22Rv1 (cell line): ENCODE measurements at regions not wholly inside any gene's neighbourhood (a gene's known extent, or its start where the extent isn't known, plus 50 kb on each side); places are given as distances from the start of the nearest gene placed in this dataset.

Experiments
- CTCF ChIP-seq: fragments of 450-650 bp; IDR thresholded peaks from 2 replicates; pipeline ENCODE4 v1.5.1; 2017; ENCODE audit warnings: mild to moderate bottlenecking
- ZFX ChIP-seq: fragments of 450-650 bp; IDR thresholded peaks from 2 replicates; pipeline ENCODE4 v1.6.1; 2017; ENCODE audit warnings: antibody characterized with exemption, borderline replicate concordance

- TF ChIP-seq ZFX (no peak), CTCF (0 out of 2 replicates have a peak, but pooled peaks have one; percentile 7)
Measured at GRCh38 chr20:6976106-6976900, 208.8 kb downstream of the BMP2 start.
